Suprapubic skin (tissue), 4 donors: ENCODE measurements at regions not wholly inside any gene's neighbourhood (a gene's known extent, or its start where the extent isn't known, plus 50 kb on each side); places are given as distances from the start of the nearest gene placed in this dataset.

Experiments used
- DNase-seq, 2 donors: peaks; one replicate each; pipeline ENCODE4 v3.0.0-alpha.2; 2019; ENCODE audit warnings: low spot score in 2 of 2
- H3K27ac ChIP-seq: fragments of 200-600 bp; sonication (generic); one replicate; pipeline ENCODE4 v1.5.1; 2019
- H3K27me3 ChIP-seq: fragments of 200-600 bp; sonication (generic); one replicate; pipeline ENCODE4 v1.5.1; 2019
- H3K36me3 ChIP-seq: fragments of 200-600 bp; sonication (generic); one replicate; pipeline ENCODE4 v1.5.1; 2019
- H3K4me1 ChIP-seq: fragments of 200-600 bp; sonication (generic); one replicate; pipeline ENCODE4 v1.5.1; 2019
- H3K4me3 ChIP-seq: fragments of 200-600 bp; sonication (generic); one replicate; pipeline ENCODE4 v1.5.1; 2019; ENCODE audit warnings: mild to moderate bottlenecking
- H3K9me3 ChIP-seq: fragments of 200-600 bp; sonication (generic); one replicate; pipeline ENCODE4 v1.5.1; 2019
- CTCF ChIP-seq, 2 donors: fragments of 200-600 bp in 1 of 2; fragments of 450-650 bp in 1 of 2; sonication (generic) in 1 of 2; IDR thresholded peaks; one replicate each; pipeline ENCODE4 v1.5.1; 2016 to 2019; ENCODE audit warnings: antibody characterized with exemption in 2 of 2, mild to moderate bottlenecking in 1 of 2, moderate library complexity in 1 of 2
- EP300 ChIP-seq: sonication (generic); formaldehyde crosslinking; IDR thresholded peaks from one replicate; pipeline ENCODE4 v1.6.1; 2017; ENCODE audit warnings: antibody characterized with exemption
- POLR2A ChIP-seq, 2 donors: fragments of 450-650 bp; IDR thresholded peaks; one replicate each; pipeline ENCODE4 v1.6.1; 2017; ENCODE audit warnings: antibody characterized with exemption in 2 of 2, mild to moderate bottlenecking in 2 of 2, moderate library complexity in 2 of 2
- POLR2AphosphoS5 ChIP-seq, 3 donors: sonication (generic); formaldehyde crosslinking; IDR thresholded peaks; one replicate each; pipeline ENCODE4 v1.6.1; 2017; ENCODE audit warnings: antibody characterized with exemption in 3 of 3
- WGBS: methylation state at CpG from one replicate; pipeline ENCODE4 v1.1.5; 2018; 5-methylcytosine and 5-hydroxymethylcytosine counted together

GRCh38 chr7:138352570-138353461 is 107.2 kb upstream of the TRIM24 start:
- Histone ChIP-seq H3K9me3 (peaks cover 13% of the 10 kb centered on the region), H3K4me3 (no peak overlapping the region), H3K4me1 (no peaks in the 10 kb centered on the region), H3K27ac (no peak overlapping the region), H3K36me3 (no peaks in the 10 kb centered on the region), H3K27me3 (no peaks in the 10 kb centered on the region)
- 84% methylated on average over 7 of the region's 10 CpGs for WGBS
- no peak for TF ChIP-seq CTCF (IDR thresholded peaks at IDR 0.05)
- no peak for TF ChIP-seq POLR2AphosphoS5 (IDR thresholded peaks at IDR 0.05)
- no peak for TF ChIP-seq POLR2A (IDR thresholded peaks at IDR 0.05)
- no peak for TF ChIP-seq EP300
- no peak for DNase-seq

- WGBS = 86% methylated on average over 2 of the region's 2 CpGs
- no peak overlapping the region for H3K4me3 ChIP-seq
- no peaks in the 10 kb centered on the region for H3K4me1 ChIP-seq
- TF ChIP-seq CTCF (IDR thresholded peaks at IDR 0.05) (no peak), EP300 (no peak)
- no peaks in the 10 kb centered on the region for H3K36me3 ChIP-seq
- H3K9me3 ChIP-seq = peaks cover 9% of the 10 kb centered on the region
- H3K27ac ChIP-seq = no peak overlapping the region
- H3K27me3 ChIP-seq = no peaks in the 10 kb centered on the region
- no peak for DNase-seq
Measured at GRCh38 chr7:138354066-138354465, 106.0 kb upstream of the TRIM24 start.

GRCh38 chr7:138355254-138355653 is 104.8 kb upstream of the TRIM24 start:
- 88% methylated on average over 3 of the region's 3 CpGs for WGBS

GRCh38 chr7:138358850-138359341 is 101.2 kb upstream of the TRIM24 start:
- no peaks in the 10 kb centered on the region for H3K36me3 ChIP-seq
- no peak for TF ChIP-seq POLR2A (IDR thresholded peaks at IDR 0.05)
- no peak for TF ChIP-seq CTCF (IDR thresholded peaks at IDR 0.05)
- no peak for TF ChIP-seq EP300
- no peak for TF ChIP-seq POLR2AphosphoS5 (IDR thresholded peaks at IDR 0.05)
- H3K9me3 ChIP-seq = no peaks in the 10 kb centered on the region
- no peak overlapping the region for H3K27ac ChIP-seq
- H3K4me1 ChIP-seq = no peaks in the 10 kb centered on the region
- no peaks in the 10 kb centered on the region for H3K27me3 ChIP-seq
- H3K4me3 ChIP-seq = no peak overlapping the region
- 82% methylated on average over 7 of the region's 7 CpGs for WGBS
- no peak for DNase-seq

More at GRCh38 chr7:138355254-138355653, 104.8 kb upstream of the TRIM24 start:
- Histone ChIP-seq H3K27ac (no peak overlapping the region), H3K9me3 (peaks cover 8% of the 10 kb centered on the region), H3K36me3 (no peaks in the 10 kb centered on the region), H3K4me3 (no peak overlapping the region), H3K27me3 (no peaks in the 10 kb centered on the region), H3K4me1 (no peaks in the 10 kb centered on the region)
- DNase-seq = no peak
- no peak for TF ChIP-seq POLR2A (IDR thresholded peaks at IDR 0.05)
- TF ChIP-seq CTCF (IDR thresholded peaks at IDR 0.05) = no peak
- no peak for TF ChIP-seq EP300
- TF ChIP-seq POLR2AphosphoS5 (IDR thresholded peaks at IDR 0.05) = no peak

- TF ChIP-seq POLR2AphosphoS5 (IDR thresholded peaks at IDR 0.05) = no peak
- TF ChIP-seq CTCF (IDR thresholded peaks at IDR 0.05) = no peak
- TF ChIP-seq EP300 = no peak
- TF ChIP-seq POLR2A (IDR thresholded peaks at IDR 0.05) = no peak
- H3K36me3 ChIP-seq = no peaks in the 10 kb centered on the region
- H3K4me1 ChIP-seq = no peaks in the 10 kb centered on the region
- DNase-seq = no peak
- H3K9me3 ChIP-seq = no peaks in the 10 kb centered on the region
- H3K4me3 ChIP-seq = no peak overlapping the region
- WGBS = 79% methylated on average over 6 of the region's 6 CpGs
- no peak overlapping the region for H3K27ac ChIP-seq
- H3K27me3 ChIP-seq = no peaks in the 10 kb centered on the region
Measured at GRCh38 chr7:138359870-138360559, 100.0 kb upstream of the TRIM24 start.
